Nephron (organoid): ENCODE measurements at regions not wholly inside any gene's neighbourhood (a gene's known extent, or its start where the extent isn't known, plus 50 kb on each side); places are given as distances from the start of the nearest gene placed in this dataset.

Source experiments
- H3K27ac Mint-ChIP-seq, 3 experiments: 2 replicates each; pipeline ENCODE4 v1.8.0; 2020; ENCODE audit warnings: mixed read lengths in 3 of 3, mild to moderate bottlenecking in 2 of 3, moderate library complexity in 1 of 3
- H3K27me3 Mint-ChIP-seq: 2 replicates; pipeline ENCODE4 v1.8.0; 2021; ENCODE audit warnings: low read depth, mild to moderate bottlenecking, moderate library complexity, mixed read lengths
- H3K36me3 Mint-ChIP-seq: 2 replicates; pipeline ENCODE4 v1.8.0; 2020; ENCODE audit warnings: low read depth, mixed read lengths
- H3K4me1 Mint-ChIP-seq: 2 replicates; pipeline ENCODE4 v1.8.0; 2020; ENCODE audit warnings: mixed read lengths
- H3K4me3 Mint-ChIP-seq, 3 experiments: 2 replicates each; pipeline ENCODE4 v1.8.0; 2020; ENCODE audit warnings: mild to moderate bottlenecking in 3 of 3, mixed read lengths in 3 of 3, moderate library complexity in 2 of 3
- H3K9me3 Mint-ChIP-seq: 2 replicates; pipeline ENCODE4 v1.8.0; 2020; ENCODE audit warnings: mixed read lengths
- CTCF ChIP-seq, 3 experiments: fragments of 200-600 bp; sonication (generic); IDR thresholded peaks; one replicate each; pipeline ENCODE4 v1.5.0; 2021; ENCODE audit warnings: antibody characterized with exemption in 3 of 3; ENCODE audit not compliant: unreplicated experiment in 3 of 3

GRCh38 chr20:39830903-39831302 is 858.1 kb downstream of the MAFB start:
- H3K4me3 Mint-ChIP-seq, result no peak overlapping the region
- H3K9me3 Mint-ChIP-seq, result peaks cover 3% of the 10 kb centered on the region
- peaks cover 31% of the 10 kb centered on the region for H3K4me1 Mint-ChIP-seq
- no peak overlapping the region for H3K27ac Mint-ChIP-seq
- no peaks in the 10 kb centered on the region for H3K27me3 Mint-ChIP-seq
- no peak for TF ChIP-seq CTCF (IDR thresholded peaks at IDR 0.05; ENCODE audit: unreplicated experiment in 3 of 3)
- no peaks in the 10 kb centered on the region for H3K36me3 Mint-ChIP-seq

- H3K27ac Mint-ChIP-seq, result peak overlapping the region; percentile 62 to 93 (median 90)
- peak overlapping the region in 2 of 3 experiments; percentile 11 to 40 for H3K4me3 Mint-ChIP-seq
- peaks cover 26% of the 10 kb centered on the region for H3K4me1 Mint-ChIP-seq
- peak in 1 of 3 experiments; percentile 7 for TF ChIP-seq CTCF (IDR thresholded peaks at IDR 0.05; ENCODE audit: unreplicated experiment in 3 of 3)
- H3K27me3 Mint-ChIP-seq, result no peaks in the 10 kb centered on the region
- no peaks in the 10 kb centered on the region for H3K36me3 Mint-ChIP-seq
- peaks cover 3% of the 10 kb centered on the region for H3K9me3 Mint-ChIP-seq
Measured at GRCh38 chr20:39829661-39830060, 859.4 kb downstream of the MAFB start.

GRCh38 chr20:39829256-39829655 is 859.8 kb downstream of the MAFB start:
- no peaks in the 10 kb centered on the region for H3K27me3 Mint-ChIP-seq
- peaks cover 26% of the 10 kb centered on the region for H3K4me1 Mint-ChIP-seq
- peak overlapping the region; percentile 62 to 93 (median 90) for H3K27ac Mint-ChIP-seq
- no peaks in the 10 kb centered on the region for H3K36me3 Mint-ChIP-seq
- peaks cover 3% of the 10 kb centered on the region for H3K9me3 Mint-ChIP-seq
- TF ChIP-seq CTCF (IDR thresholded peaks at IDR 0.05; ENCODE audit: unreplicated experiment in 3 of 3), result peak; percentile 44 to 61 (median 54)
- H3K4me3 Mint-ChIP-seq, result peak overlapping the region in 2 of 3 experiments; percentile 4 to 40

GRCh38 chr20:39825950-39826349 is 863.1 kb downstream of the MAFB start:
- H3K4me1 Mint-ChIP-seq, result peaks cover 37% of the 10 kb centered on the region
- H3K27ac Mint-ChIP-seq, result peak overlapping the region in 1 of 3 experiments; percentile 1
- no peaks in the 10 kb centered on the region for H3K9me3 Mint-ChIP-seq

GRCh38 chr20:39825524-39825923 is 863.4 kb downstream of the DHX35 start:
- H3K4me3 Mint-ChIP-seq, result no peak overlapping the region
- no peaks in the 10 kb centered on the region for H3K36me3 Mint-ChIP-seq
- H3K27ac Mint-ChIP-seq, result no peak overlapping the region
- H3K4me1 Mint-ChIP-seq, result peaks cover 37% of the 10 kb centered on the region
- peaks cover 4% of the 10 kb centered on the region for H3K27me3 Mint-ChIP-seq
- TF ChIP-seq CTCF (IDR thresholded peaks at IDR 0.05; ENCODE audit: unreplicated experiment in 3 of 3), result no peak
- H3K9me3 Mint-ChIP-seq, result no peaks in the 10 kb centered on the region

More at GRCh38 chr20:39825950-39826349, 863.1 kb downstream of the MAFB start:
- H3K4me3 Mint-ChIP-seq, result no peak overlapping the region
- H3K36me3 Mint-ChIP-seq, result no peaks in the 10 kb centered on the region
- peaks cover 4% of the 10 kb centered on the region for H3K27me3 Mint-ChIP-seq
- TF ChIP-seq CTCF (IDR thresholded peaks at IDR 0.05; ENCODE audit: unreplicated experiment in 3 of 3), result no peak

- H3K36me3 Mint-ChIP-seq, result no peaks in the 10 kb centered on the region
- peak overlapping the region; percentile 16 to 43 (median 34) for H3K27ac Mint-ChIP-seq
- H3K4me1 Mint-ChIP-seq, result peaks cover 17% of the 10 kb centered on the region
- no peak for TF ChIP-seq CTCF (IDR thresholded peaks at IDR 0.05; ENCODE audit: unreplicated experiment in 3 of 3)
- H3K4me3 Mint-ChIP-seq, result no peak overlapping the region
- peaks cover 4% of the 10 kb centered on the region for H3K27me3 Mint-ChIP-seq
- no peaks in the 10 kb centered on the region for H3K9me3 Mint-ChIP-seq
Measured at GRCh38 chr20:39823224-39823623, 861.1 kb downstream of the DHX35 start.
